Esophagus squamous epithelium (tissue), 5 donors: ENCODE measurements at regions not wholly inside any gene's neighbourhood (a gene's known extent, or its start where the extent isn't known, plus 50 kb on each side); places are given as distances from the start of the nearest gene placed in this dataset.

Source experiments
- DNase-seq: peaks from one replicate; lab custom pipeline; 2025; lab: John Stamatoyannopoulos, UW
- H3K27ac ChIP-seq, 4 donors: fragments of 200-600 bp; sonication (generic); one replicate each; pipeline ENCODE4 v1.5.1; 2016 to 2019; ENCODE audit warnings: mild to moderate bottlenecking in 1 of 4
- H3K27me3 ChIP-seq, 4 donors: fragments of 200-600 bp; sonication (generic); 1 replicate in 3 of 4; 2 replicates in 1 of 4; pipeline versions ENCODE4 v1.5.1 to v1.6.0; 2017 to 2021; ENCODE audit warnings: antibody characterized with exemption in 1 of 4
- H3K36me3 ChIP-seq, 3 donors: fragments of 200-600 bp; sonication (generic); one replicate each; pipeline ENCODE4 v1.5.1; 2016 to 2019
- H3K4me1 ChIP-seq, 3 donors: fragments of 200-600 bp; sonication (generic); one replicate each; pipeline ENCODE4 v1.5.1; 2017 to 2019
- H3K4me3 ChIP-seq, 4 donors: fragments of 200-600 bp; sonication (generic); 1 replicate in 3 of 4; 2 replicates in 1 of 4; pipeline ENCODE4 v1.5.1; 2016 to 2019; ENCODE audit warnings: mild to moderate bottlenecking in 2 of 4, moderate library complexity in 1 of 4
- H3K9me3 ChIP-seq, 3 donors: fragments of 200-600 bp; sonication (generic); one replicate each; pipeline ENCODE4 v1.5.1; 2016 to 2019
- POLR2A ChIP-seq, 4 donors: fragments of 450-650 bp; IDR thresholded peaks; one replicate each; pipeline ENCODE4 v1.6.1; 2017; ENCODE audit warnings: antibody characterized with exemption in 4 of 4, mild to moderate bottlenecking in 4 of 4, moderate library complexity in 3 of 4
- WGBS, 2 donors: methylation state at CpG; one replicate each; pipeline ENCODE4 v1.1.5; 2018; 5-methylcytosine and 5-hydroxymethylcytosine counted together
- intact Hi-C: fragments of 100-400 bp; cut with DNase I; formaldehyde crosslinking; loops from one replicate; pipeline ENCODE4 v1.15.0; 2022
- TF ChIP-seq, protein P1 (sequence below), 6 experiments: fragments of 450-650 bp in 4 of 6; fragments of 200-600 bp in 2 of 6; sonication (generic) in 2 of 6; IDR thresholded peaks; one replicate each; pipeline ENCODE4 v1.5.1; 2016 to 2019; ENCODE audit warnings: antibody characterized with exemption in 6 of 6, mild to moderate bottlenecking in 4 of 6, moderate library complexity in 4 of 6
- donor health status: DM: yes; HTN: yes; CAD: no.

DNA sequence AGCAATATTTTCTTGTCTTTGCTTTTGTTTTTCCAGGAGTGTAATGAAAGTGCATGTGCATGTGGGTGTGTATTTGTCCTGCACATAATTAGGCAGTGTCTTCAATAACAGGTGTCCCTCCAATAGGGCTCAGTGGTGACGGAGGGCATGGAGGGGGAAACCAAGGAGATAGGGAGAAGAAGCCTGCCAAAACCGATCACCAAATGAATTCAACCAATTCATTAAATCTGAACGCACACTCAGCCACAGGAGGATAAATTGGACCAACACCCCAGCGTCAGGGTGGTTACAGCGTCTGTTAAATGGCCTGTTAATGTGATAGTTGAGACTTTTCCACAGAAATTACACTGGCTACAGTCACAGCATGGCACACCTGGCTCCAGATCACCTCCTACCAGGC, 527.6 kb downstream of the CD83 start:
- no peak for DNase-seq
- no peaks in the 10 kb centered on the region for H3K27me3 ChIP-seq
- no peaks in the 10 kb centered on the region for H3K9me3 ChIP-seq
- no peaks in the 10 kb centered on the region for H3K36me3 ChIP-seq
- intact Hi-C loops, result no loop called here
- WGBS, 2 donors, result 78 to 90% methylated on average over 4 to 5 of the region's 5 CpGs
- H3K4me3 ChIP-seq, result no peak overlapping the region
- no peaks in the 10 kb centered on the region for H3K4me1 ChIP-seq
- TF ChIP-seq, protein P1, sequence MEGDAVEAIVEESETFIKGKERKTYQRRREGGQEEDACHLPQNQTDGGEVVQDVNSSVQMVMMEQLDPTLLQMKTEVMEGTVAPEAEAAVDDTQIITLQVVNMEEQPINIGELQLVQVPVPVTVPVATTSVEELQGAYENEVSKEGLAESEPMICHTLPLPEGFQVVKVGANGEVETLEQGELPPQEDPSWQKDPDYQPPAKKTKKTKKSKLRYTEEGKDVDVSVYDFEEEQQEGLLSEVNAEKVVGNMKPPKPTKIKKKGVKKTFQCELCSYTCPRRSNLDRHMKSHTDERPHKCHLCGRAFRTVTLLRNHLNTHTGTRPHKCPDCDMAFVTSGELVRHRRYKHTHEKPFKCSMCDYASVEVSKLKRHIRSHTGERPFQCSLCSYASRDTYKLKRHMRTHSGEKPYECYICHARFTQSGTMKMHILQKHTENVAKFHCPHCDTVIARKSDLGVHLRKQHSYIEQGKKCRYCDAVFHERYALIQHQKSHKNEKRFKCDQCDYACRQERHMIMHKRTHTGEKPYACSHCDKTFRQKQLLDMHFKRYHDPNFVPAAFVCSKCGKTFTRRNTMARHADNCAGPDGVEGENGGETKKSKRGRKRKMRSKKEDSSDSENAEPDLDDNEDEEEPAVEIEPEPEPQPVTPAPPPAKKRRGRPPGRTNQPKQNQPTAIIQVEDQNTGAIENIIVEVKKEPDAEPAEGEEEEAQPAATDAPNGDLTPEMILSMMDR (IDR thresholded peaks at IDR 0.05), result no peak
- no peak for TF ChIP-seq POLR2A (IDR thresholded peaks at IDR 0.05)
- no peak overlapping the region for H3K27ac ChIP-seq

DNA sequence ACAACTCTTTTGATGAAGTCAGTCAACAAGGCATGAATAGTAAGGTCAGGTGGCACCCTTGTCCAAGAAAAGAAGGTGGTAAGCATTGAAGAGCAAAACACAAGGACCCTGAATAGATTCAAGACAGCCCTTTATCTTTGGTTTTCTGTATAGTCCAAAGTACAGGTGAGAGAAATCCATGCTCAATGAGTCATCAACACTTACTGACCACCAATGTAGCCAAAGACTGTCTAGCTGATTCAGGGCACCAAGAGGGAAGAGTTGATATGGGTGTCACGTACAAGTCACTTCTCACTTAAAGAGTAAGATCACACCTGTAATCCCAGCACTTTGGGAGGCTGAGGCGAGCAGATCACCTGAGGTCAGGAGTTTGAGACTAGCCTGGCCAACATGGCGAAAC, 528.3 kb downstream of the CD83 start:
- 96 to 100% methylated on average over 3 of the region's 3 CpGs for WGBS, 2 donors
- H3K27me3 ChIP-seq, result no peaks in the 10 kb centered on the region
- no peaks in the 10 kb centered on the region for H3K9me3 ChIP-seq
- intact Hi-C loops, result no loop called here
- TF ChIP-seq POLR2A (IDR thresholded peaks at IDR 0.05), result no peak
- TF ChIP-seq, protein P1 (IDR thresholded peaks at IDR 0.05), result no peak
- H3K36me3 ChIP-seq, result no peaks in the 10 kb centered on the region
- H3K4me1 ChIP-seq, result no peaks in the 10 kb centered on the region
- no peak overlapping the region for H3K4me3 ChIP-seq
- DNase-seq, result no peak
- H3K27ac ChIP-seq, result no peak overlapping the region

DNA sequence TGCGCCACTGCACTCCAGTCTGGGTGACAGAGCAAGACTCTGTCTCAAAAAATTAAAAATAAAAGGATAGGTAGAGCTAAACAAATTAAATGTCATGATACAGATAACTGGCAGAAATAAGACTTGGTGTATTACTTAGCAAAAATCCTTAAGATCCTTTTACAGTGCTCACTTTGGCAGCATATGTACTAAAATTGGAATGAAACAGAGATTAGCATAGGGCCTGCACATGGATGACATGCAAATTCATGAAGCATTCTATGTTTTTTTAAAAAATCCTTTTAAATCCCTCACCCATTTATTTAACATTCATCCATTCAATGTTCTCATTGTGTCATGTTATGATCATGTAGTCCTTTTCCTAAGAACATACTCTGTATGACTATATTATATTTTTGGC, 528.8 kb downstream of the CD83 start:
- DNase-seq, result no peak
- Histone ChIP-seq H3K36me3 (no peaks in the 10 kb centered on the region), H3K27me3 (no peaks in the 10 kb centered on the region), H3K4me3 (no peak overlapping the region), H3K27ac (no peak overlapping the region), H3K4me1 (no peaks in the 10 kb centered on the region), H3K9me3 (no peaks in the 10 kb centered on the region)
- intact Hi-C loops, result no loop called here
- TF ChIP-seq, protein P1 (IDR thresholded peaks at IDR 0.05), result no peak
- no peak for TF ChIP-seq POLR2A (IDR thresholded peaks at IDR 0.05)
- 100% methylated on average over 1 of the region's 1 CpG for WGBS, 2 donors

DNA sequence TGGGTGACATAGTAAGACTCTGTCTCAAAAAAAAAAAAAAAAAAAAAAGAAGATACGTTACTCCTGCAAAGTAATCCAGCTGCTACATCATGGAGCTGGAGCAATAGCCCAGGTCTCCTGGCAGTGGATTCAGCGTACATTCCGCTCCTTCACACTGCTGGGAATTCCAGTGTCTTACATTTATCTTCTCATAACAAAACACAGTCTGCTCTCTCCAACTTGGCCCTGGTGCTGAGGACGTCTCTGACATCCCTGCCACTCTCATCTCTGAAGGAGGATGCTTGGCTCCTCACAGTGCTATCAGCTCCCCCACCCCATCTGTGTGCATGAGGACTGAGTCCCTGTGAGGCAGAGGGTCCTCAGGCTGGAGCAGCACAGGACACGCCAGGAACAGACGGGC, 529.8 kb downstream of the CD83 start:
- no peak for DNase-seq
- 66 to 86% methylated on average over 5 of the region's 6 CpGs for WGBS, 2 donors
- peaks cover 0 to 2% (median 0%) of the 10 kb centered on the region in 3 donors for H3K4me1 ChIP-seq
- H3K27ac ChIP-seq, result no peak overlapping the region
- no peak overlapping the region for H3K4me3 ChIP-seq
- intact Hi-C loops, result no loop called here
- H3K36me3 ChIP-seq, result no peaks in the 10 kb centered on the region
- H3K27me3 ChIP-seq, result no peaks in the 10 kb centered on the region
- no peak for TF ChIP-seq POLR2A (IDR thresholded peaks at IDR 0.05)
- no peaks in the 10 kb centered on the region for H3K9me3 ChIP-seq

DNA sequence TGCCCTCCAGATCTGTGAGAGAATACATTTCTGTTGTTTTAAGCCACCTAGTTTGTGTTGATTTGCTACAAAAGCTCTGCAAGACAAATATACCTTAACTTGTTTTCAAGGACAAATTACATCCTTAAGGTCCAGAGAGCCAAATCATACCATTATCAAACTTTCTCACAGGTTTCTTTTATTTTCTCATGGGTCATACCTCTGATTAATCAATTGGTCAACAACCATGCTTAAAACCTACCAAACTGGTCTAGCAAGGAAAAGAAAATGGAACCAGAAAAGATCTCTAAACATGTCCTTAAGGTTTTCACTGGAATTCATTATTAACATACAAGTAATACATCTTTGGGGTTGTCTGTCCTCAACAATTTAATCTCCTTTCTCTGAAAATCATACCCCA, 535.0 kb downstream of the CD83 start:
- no peak for DNase-seq
- H3K4me3 ChIP-seq, result no peak overlapping the region
- no peaks in the 10 kb centered on the region for H3K27me3 ChIP-seq
- H3K36me3 ChIP-seq, result no peaks in the 10 kb centered on the region
- intact Hi-C loops, result no loop called here
- TF ChIP-seq, protein P1 (IDR thresholded peaks at IDR 0.05), result no peak
- no peak for TF ChIP-seq POLR2A (IDR thresholded peaks at IDR 0.05)
- no peaks in the 10 kb centered on the region for H3K9me3 ChIP-seq
- peaks cover 0 to 21% (median 0%) of the 10 kb centered on the region in 3 donors for H3K4me1 ChIP-seq
- H3K27ac ChIP-seq, result no peak overlapping the region
